ENCODE measurements at regions not wholly inside any gene's neighbourhood (a gene's known extent, or its start where the extent isn't known, plus 50 kb on each side); places are given as distances from the start of the nearest gene placed in this dataset.

- no peak for TF ChIP-seq GATA3 (IDR thresholded peaks at IDR 0.05; ENCODE audit: low read depth, low read length)
- TF ChIP-seq GATA2 (IDR thresholded peaks at IDR 0.05; ENCODE audit: low read depth, low read length), result no peak
These were observed 306.0 kb downstream of the TXNL1 start for GRCh38 chr18:56332371-56332770.

All from SH-SY5Y (cell line).